ENCODE measurements at regions not wholly inside any gene's neighbourhood (a gene's known extent, or its start where the extent isn't known, plus 50 kb on each side); places are given as distances from the start of the nearest gene placed in this dataset. TPM values are rescaled to one million over a fixed set of nuclear protein-coding genes. Genes with fewer than 3 reads are reported as not detected.

DNA sequence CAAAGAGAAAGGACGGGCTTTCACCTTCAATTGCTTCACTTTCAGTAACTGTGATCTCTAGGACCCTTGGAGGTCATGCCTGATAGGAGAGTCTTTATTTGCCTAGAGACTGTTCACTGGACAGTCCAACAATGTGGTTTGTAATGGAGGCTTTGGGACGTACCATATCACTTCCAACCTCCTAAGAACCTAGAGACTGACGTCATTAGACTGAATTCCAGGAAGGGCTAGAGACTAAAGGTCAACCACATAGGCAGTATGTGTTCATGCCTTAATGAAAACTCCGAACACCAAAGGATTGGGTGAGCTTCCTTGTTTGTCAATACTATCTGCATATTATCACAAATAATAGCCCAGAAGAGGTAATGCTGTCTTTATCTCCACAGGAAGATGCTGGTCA is 53.7 kb upstream of the CNTN5 start:
- H3K36me3 ChIP-seq (ENCODE audit: control insufficient read depth in 4 of 4, insufficient read depth in 3 of 4, low read depth in 1 of 4, low read length in 3 of 4) = no peaks in the 10 kb centered on the region
- no peaks in the 10 kb centered on the region for H3K9me3 ChIP-seq (ENCODE audit: control insufficient read depth in 4 of 4, low read length in 3 of 4)
- H3K4me1 ChIP-seq (ENCODE audit: control insufficient read depth in 4 of 4, insufficient read depth in 4 of 4, low read length in 3 of 4) = no peaks in the 10 kb centered on the region
- no peak overlapping the region for H3K4me3 ChIP-seq (ENCODE audit: low read depth in 1 of 3, low read length in 3 of 3)
- WGBS = 59% methylated on average over 4 of the region's 4 CpGs
- H3K27me3 ChIP-seq (ENCODE audit: control insufficient read depth in 4 of 4, insufficient read depth in 4 of 4, low read length in 3 of 4) = no peaks in the 10 kb centered on the region
- no peak overlapping the region for H3K27ac ChIP-seq (ENCODE audit: low read depth in 1 of 2, low read length in 2 of 2)
- DNase-seq (ENCODE audit: low spot score) = no peak
- H3K9ac ChIP-seq (ENCODE audit: low read depth in 1 of 2, low read length in 2 of 2) = no peak overlapping the region
- no peak for TF ChIP-seq MAX (IDR thresholded peaks at IDR 0.05)
- no peak for TF ChIP-seq JUND (IDR thresholded peaks at IDR 0.05)
- no peak for TF ChIP-seq FOXA2 (IDR thresholded peaks at IDR 0.05)
- no peak for TF ChIP-seq YY1 (IDR thresholded peaks at IDR 0.05)
- no peak for TF ChIP-seq TAF1 (conservative IDR thresholded peaks at IDR 0.05)
- TF ChIP-seq NR2F2 (IDR thresholded peaks at IDR 0.05) = no peak
- no peak for TF ChIP-seq HNF4G (IDR thresholded peaks at IDR 0.05)
- TF ChIP-seq, protein P1, sequence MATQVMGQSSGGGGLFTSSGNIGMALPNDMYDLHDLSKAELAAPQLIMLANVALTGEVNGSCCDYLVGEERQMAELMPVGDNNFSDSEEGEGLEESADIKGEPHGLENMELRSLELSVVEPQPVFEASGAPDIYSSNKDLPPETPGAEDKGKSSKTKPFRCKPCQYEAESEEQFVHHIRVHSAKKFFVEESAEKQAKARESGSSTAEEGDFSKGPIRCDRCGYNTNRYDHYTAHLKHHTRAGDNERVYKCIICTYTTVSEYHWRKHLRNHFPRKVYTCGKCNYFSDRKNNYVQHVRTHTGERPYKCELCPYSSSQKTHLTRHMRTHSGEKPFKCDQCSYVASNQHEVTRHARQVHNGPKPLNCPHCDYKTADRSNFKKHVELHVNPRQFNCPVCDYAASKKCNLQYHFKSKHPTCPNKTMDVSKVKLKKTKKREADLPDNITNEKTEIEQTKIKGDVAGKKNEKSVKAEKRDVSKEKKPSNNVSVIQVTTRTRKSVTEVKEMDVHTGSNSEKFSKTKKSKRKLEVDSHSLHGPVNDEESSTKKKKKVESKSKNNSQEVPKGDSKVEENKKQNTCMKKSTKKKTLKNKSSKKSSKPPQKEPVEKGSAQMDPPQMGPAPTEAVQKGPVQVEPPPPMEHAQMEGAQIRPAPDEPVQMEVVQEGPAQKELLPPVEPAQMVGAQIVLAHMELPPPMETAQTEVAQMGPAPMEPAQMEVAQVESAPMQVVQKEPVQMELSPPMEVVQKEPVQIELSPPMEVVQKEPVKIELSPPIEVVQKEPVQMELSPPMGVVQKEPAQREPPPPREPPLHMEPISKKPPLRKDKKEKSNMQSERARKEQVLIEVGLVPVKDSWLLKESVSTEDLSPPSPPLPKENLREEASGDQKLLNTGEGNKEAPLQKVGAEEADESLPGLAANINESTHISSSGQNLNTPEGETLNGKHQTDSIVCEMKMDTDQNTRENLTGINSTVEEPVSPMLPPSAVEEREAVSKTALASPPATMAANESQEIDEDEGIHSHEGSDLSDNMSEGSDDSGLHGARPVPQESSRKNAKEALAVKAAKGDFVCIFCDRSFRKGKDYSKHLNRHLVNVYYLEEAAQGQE (IDR thresholded peaks at IDR 0.05) = no peak
- no peak for TF ChIP-seq RAD21 (IDR thresholded peaks at IDR 0.05)
- TF ChIP-seq FOXA1 (IDR thresholded peaks at IDR 0.05) = no peak
- TF ChIP-seq RXRA (IDR thresholded peaks at IDR 0.05) = no peak
- TF ChIP-seq HNF4A (conservative IDR thresholded peaks at IDR 0.05) = no peak
- no peak for TF ChIP-seq GABPA (IDR thresholded peaks at IDR 0.05 in 1 of 2, conservative IDR thresholded peaks at IDR 0.05 in 1 of 2)
- TF ChIP-seq EGR1 (IDR thresholded peaks at IDR 0.05; ENCODE audit: low read depth in 2 of 2) = no peak
- no peak for TF ChIP-seq CTCF (IDR thresholded peaks at IDR 0.05; ENCODE audit: low read depth, low read length, missing input control)
- TF ChIP-seq ZBTB33 (IDR thresholded peaks at IDR 0.05) = no peak
- TF ChIP-seq SP1 (IDR thresholded peaks at IDR 0.05) = no peak
- TF ChIP-seq ATF3 (IDR thresholded peaks at IDR 0.05) = no peak

Small RNAs in the stretch of these regions (small RNA-seq; reads per million reads assigned to genes)
- gene AP003730.1 = not detected
- not detected for gene RNA5SP346
- not detected for gene RNA5SP347
